ENCODE measurements at regions not wholly inside any gene's neighbourhood (a gene's known extent, or its start where the extent isn't known, plus 50 kb on each side); places are given as distances from the start of the nearest gene placed in this dataset.

DNA sequence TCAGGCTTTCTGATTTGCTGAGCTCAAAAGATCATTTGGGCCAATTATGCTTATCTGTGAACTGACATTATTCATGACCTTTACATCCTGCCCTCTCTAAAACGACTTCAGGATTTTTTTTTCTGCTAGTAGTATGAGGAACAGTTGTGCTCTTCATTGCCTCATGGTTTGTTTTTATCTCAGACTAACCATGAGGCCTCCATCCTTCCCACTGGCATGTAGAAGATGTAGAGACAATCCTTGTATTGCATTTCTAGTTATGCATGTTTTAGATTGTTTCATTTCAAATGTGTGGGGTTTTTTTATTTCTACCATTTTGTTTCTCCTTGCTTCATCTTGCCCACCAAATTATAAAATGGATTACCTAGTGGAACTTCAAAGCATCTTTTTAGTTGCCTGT, 82.8 kb upstream of the C1orf87 start:
- no peaks in the 10 kb centered on the region for H3K36me3 ChIP-seq (replicated peaks in 1 of 2; ENCODE audit: control insufficient read depth in 1 of 2, insufficient read depth in 2 of 2, low read length in 2 of 2)
- H3K9ac ChIP-seq (ENCODE audit: insufficient read depth, low read length, poor library complexity, severe bottlenecking): no peak overlapping the region
- no peak overlapping the region for H3K27ac Mint-ChIP-seq
- H3K4me1 ChIP-seq (ENCODE audit: control insufficient read depth in 1 of 2, insufficient read depth in 2 of 2, low read length in 2 of 2): no peaks in the 10 kb centered on the region
- no peak overlapping the region for H3K27ac ChIP-seq (ENCODE audit: low read depth in 1 of 2, low read length in 2 of 2)
- H3K36me3 Mint-ChIP-seq: no peaks in the 10 kb centered on the region
- peaks cover 0 to 2% (median 1%) of the 10 kb centered on the region in 3 donors for H3K27me3 Mint-ChIP-seq (ENCODE audit: low read depth in 3 of 3)
- H3K79me2 ChIP-seq (ENCODE audit: insufficient read depth, low read length): no peaks in the 10 kb centered on the region
- TF ChIP-seq, protein P1, sequence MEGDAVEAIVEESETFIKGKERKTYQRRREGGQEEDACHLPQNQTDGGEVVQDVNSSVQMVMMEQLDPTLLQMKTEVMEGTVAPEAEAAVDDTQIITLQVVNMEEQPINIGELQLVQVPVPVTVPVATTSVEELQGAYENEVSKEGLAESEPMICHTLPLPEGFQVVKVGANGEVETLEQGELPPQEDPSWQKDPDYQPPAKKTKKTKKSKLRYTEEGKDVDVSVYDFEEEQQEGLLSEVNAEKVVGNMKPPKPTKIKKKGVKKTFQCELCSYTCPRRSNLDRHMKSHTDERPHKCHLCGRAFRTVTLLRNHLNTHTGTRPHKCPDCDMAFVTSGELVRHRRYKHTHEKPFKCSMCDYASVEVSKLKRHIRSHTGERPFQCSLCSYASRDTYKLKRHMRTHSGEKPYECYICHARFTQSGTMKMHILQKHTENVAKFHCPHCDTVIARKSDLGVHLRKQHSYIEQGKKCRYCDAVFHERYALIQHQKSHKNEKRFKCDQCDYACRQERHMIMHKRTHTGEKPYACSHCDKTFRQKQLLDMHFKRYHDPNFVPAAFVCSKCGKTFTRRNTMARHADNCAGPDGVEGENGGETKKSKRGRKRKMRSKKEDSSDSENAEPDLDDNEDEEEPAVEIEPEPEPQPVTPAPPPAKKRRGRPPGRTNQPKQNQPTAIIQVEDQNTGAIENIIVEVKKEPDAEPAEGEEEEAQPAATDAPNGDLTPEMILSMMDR (IDR thresholded peaks at IDR 0.05): no peak
- intact Hi-C loops (cut with micrococcal nuclease): no loop called here
- H3K4me1 Mint-ChIP-seq: no peaks in the 10 kb centered on the region
- no peak overlapping the region for H2AFZ ChIP-seq (ENCODE audit: insufficient read depth, low read depth, low read length, poor library complexity, severe bottlenecking)
- no peaks in the 10 kb centered on the region for H3K27me3 ChIP-seq (ENCODE audit: control insufficient read depth in 2 of 2, insufficient read depth in 2 of 2, low read length in 2 of 2)
- no peaks in the 10 kb centered on the region for H4K20me1 ChIP-seq (ENCODE audit: insufficient read depth, low read length)
- no peaks in the 10 kb centered on the region for H3K9me3 Mint-ChIP-seq
- H3K4me3 ChIP-seq (replicated peaks in 1 of 3; ENCODE audit: low read depth in 2 of 3, low read length in 3 of 3): no peak overlapping the region
- H3K4me2 ChIP-seq (replicated peaks; ENCODE audit: extremely low read depth, low read length, poor library complexity, severe bottlenecking): no peak overlapping the region
- DNase-seq: no peak
- H3K4me3 Mint-ChIP-seq: no peak overlapping the region
- no peaks in the 10 kb centered on the region for H3K9me3 ChIP-seq (replicated peaks in 1 of 2; ENCODE audit: control insufficient read depth in 1 of 2, insufficient read depth in 1 of 2, low read length in 2 of 2)
- no CpG with 5 or more reads among the region's 1 CpG for WGBS (ENCODE audit: insufficient coverage)

DNA sequence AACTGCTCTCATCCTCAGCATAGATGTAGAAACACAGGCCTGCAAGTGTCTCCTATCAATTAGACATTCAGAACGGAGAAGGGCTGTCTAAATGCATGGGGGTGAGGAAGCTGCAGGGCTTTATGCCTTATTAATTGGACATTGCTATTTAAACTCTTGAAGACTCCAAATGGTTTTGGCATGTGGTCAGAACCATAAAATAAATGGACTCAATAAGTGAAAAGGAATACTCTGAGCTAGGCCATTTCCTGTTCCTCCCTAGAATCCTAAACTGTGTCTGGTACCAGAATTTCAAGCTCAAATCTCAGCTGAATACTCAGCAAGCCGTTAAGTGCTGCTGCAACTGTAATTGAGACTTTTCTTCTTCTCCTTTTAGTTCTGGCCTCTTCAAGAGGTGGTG, 80.4 kb upstream of the C1orf87 start:
- 91% methylated on average over 1 of the region's 2 CpGs for WGBS (ENCODE audit: insufficient coverage)
- Histone ChIP-seq H3K9ac (ENCODE audit: insufficient read depth, low read length, poor library complexity, severe bottlenecking) (no peak overlapping the region), H3K79me2 (ENCODE audit: insufficient read depth, low read length) (no peaks in the 10 kb centered on the region), H4K20me1 (ENCODE audit: insufficient read depth, low read length) (no peaks in the 10 kb centered on the region), H3K27ac (ENCODE audit: low read depth in 1 of 2, low read length in 2 of 2) (no peak overlapping the region), H3K4me1 (ENCODE audit: control insufficient read depth in 1 of 2, insufficient read depth in 2 of 2, low read length in 2 of 2) (no peaks in the 10 kb centered on the region), H3K4me3 (replicated peaks in 1 of 3; ENCODE audit: low read depth in 2 of 3, low read length in 3 of 3) (no peak overlapping the region), H3K36me3 (replicated peaks in 1 of 2; ENCODE audit: control insufficient read depth in 1 of 2, insufficient read depth in 2 of 2, low read length in 2 of 2) (no peaks in the 10 kb centered on the region), H3K9me3 (replicated peaks in 1 of 2; ENCODE audit: control insufficient read depth in 1 of 2, insufficient read depth in 1 of 2, low read length in 2 of 2) (no peaks in the 10 kb centered on the region), H3K4me2 (replicated peaks; ENCODE audit: extremely low read depth, low read length, poor library complexity, severe bottlenecking) (no peak overlapping the region), H3K27me3 (ENCODE audit: control insufficient read depth in 2 of 2, insufficient read depth in 2 of 2, low read length in 2 of 2) (no peaks in the 10 kb centered on the region), H2AFZ (ENCODE audit: insufficient read depth, low read depth, low read length, poor library complexity, severe bottlenecking) (no peak overlapping the region)
- H3K36me3 Mint-ChIP-seq: no peaks in the 10 kb centered on the region
- H3K27ac Mint-ChIP-seq: no peak overlapping the region
- no peak for DNase-seq
- no peaks in the 10 kb centered on the region for H3K4me1 Mint-ChIP-seq
- H3K27me3 Mint-ChIP-seq (ENCODE audit: low read depth in 3 of 3): peaks cover 0 to 3% (median 2%) of the 10 kb centered on the region in 3 donors
- no peak overlapping the region for H3K4me3 Mint-ChIP-seq
- intact Hi-C loops (cut with micrococcal nuclease): no loop called here
- TF ChIP-seq, protein P1 (IDR thresholded peaks at IDR 0.05): no peak
- no peaks in the 10 kb centered on the region for H3K9me3 Mint-ChIP-seq
